ENCODE measurements at regions not wholly inside any gene's neighbourhood (a gene's known extent, or its start where the extent isn't known, plus 50 kb on each side); places are given as distances from the start of the nearest gene placed in this dataset.

GRCh38 chr2:118728984-118729383, 118.5 kb downstream of the EN1 start:
- H3K4me1 Mint-ChIP-seq: no peaks in the 10 kb centered on the region
- ATAC-seq (ENCODE audit: low read depth) (no peak), DNase-seq (ENCODE audit: low spot score in 2 of 2) (no peak)
- no peak overlapping the region for H3K27ac Mint-ChIP-seq
- H3K27me3 Mint-ChIP-seq: peaks cover 6% of the 10 kb centered on the region
- H3K36me3 Mint-ChIP-seq: no peaks in the 10 kb centered on the region
- H3K9me3 Mint-ChIP-seq: peaks cover 6% of the 10 kb centered on the region
- H3K4me3 Mint-ChIP-seq: no peak overlapping the region

- Mint-ChIP-seq H3K9me3 (peaks cover 6% of the 10 kb centered on the region), H3K27ac (no peak overlapping the region), H3K27me3 (peaks cover 4% of the 10 kb centered on the region), H3K36me3 (no peaks in the 10 kb centered on the region), H3K4me1 (no peaks in the 10 kb centered on the region), H3K4me3 (no peak overlapping the region)
- DNase-seq (ENCODE audit: low spot score in 2 of 2): no peak
- no peak for ATAC-seq (ENCODE audit: low read depth)
These were observed 120.6 kb downstream of the EN1 start for GRCh38 chr2:118726821-118727220.

GRCh38 chr2:118723394-118723793, 124.1 kb downstream of the EN1 start:
- Mint-ChIP-seq H3K4me1 (no peaks in the 10 kb centered on the region), H3K36me3 (no peaks in the 10 kb centered on the region), H3K27ac (no peak overlapping the region), H3K9me3 (peaks cover 5% of the 10 kb centered on the region), H3K27me3 (peaks cover 4% of the 10 kb centered on the region), H3K4me3 (no peak overlapping the region)
- ATAC-seq (ENCODE audit: low read depth) (no peak), DNase-seq (ENCODE audit: low spot score in 2 of 2) (no peak)

- no peak overlapping the region for H3K27ac Mint-ChIP-seq
- no peak for DNase-seq (ENCODE audit: low spot score in 2 of 2)
- peaks cover 5% of the 10 kb centered on the region for H3K9me3 Mint-ChIP-seq
- no peak overlapping the region for H3K4me3 Mint-ChIP-seq
- ATAC-seq (ENCODE audit: low read depth): no peak
- no peaks in the 10 kb centered on the region for H3K36me3 Mint-ChIP-seq
- peaks cover 4% of the 10 kb centered on the region for H3K27me3 Mint-ChIP-seq
- H3K4me1 Mint-ChIP-seq: no peaks in the 10 kb centered on the region
These were observed 124.5 kb downstream of the EN1 start for GRCh38 chr2:118722976-118723375.

- Mint-ChIP-seq H3K4me1 (no peaks in the 10 kb centered on the region), H3K27ac (no peak overlapping the region), H3K4me3 (no peak overlapping the region), H3K9me3 (peaks cover 1% of the 10 kb centered on the region), H3K27me3 (peaks cover 2% of the 10 kb centered on the region), H3K36me3 (no peaks in the 10 kb centered on the region)
- no peak for ATAC-seq (ENCODE audit: low read depth)
- no peak for DNase-seq (ENCODE audit: low spot score in 2 of 2)
These were observed 125.5 kb downstream of the EN1 start for GRCh38 chr2:118721817-118722551.

GRCh38 chr2:118720866-118721265, 126.6 kb downstream of the EN1 start:
- H3K36me3 Mint-ChIP-seq: no peaks in the 10 kb centered on the region
- ATAC-seq (ENCODE audit: low read depth) (no peak), DNase-seq (ENCODE audit: low spot score in 2 of 2) (no peak)
- H3K4me1 Mint-ChIP-seq: no peaks in the 10 kb centered on the region
- H3K27ac Mint-ChIP-seq: no peak overlapping the region
- H3K4me3 Mint-ChIP-seq: no peak overlapping the region
- peaks cover 1% of the 10 kb centered on the region for H3K9me3 Mint-ChIP-seq
- peaks cover 2% of the 10 kb centered on the region for H3K27me3 Mint-ChIP-seq

- Mint-ChIP-seq H3K9me3 (peaks cover 1% of the 10 kb centered on the region), H3K36me3 (no peaks in the 10 kb centered on the region), H3K27me3 (no peaks in the 10 kb centered on the region), H3K4me1 (no peaks in the 10 kb centered on the region), H3K4me3 (no peak overlapping the region), H3K27ac (no peak overlapping the region)
- ATAC-seq (ENCODE audit: low read depth) (no peak), DNase-seq (ENCODE audit: low spot score in 2 of 2) (no peak)
These were observed 128.5 kb downstream of the EN1 start for GRCh38 chr2:118718921-118719320.

- H3K4me3 Mint-ChIP-seq: no peak overlapping the region
- no peak overlapping the region for H3K27ac Mint-ChIP-seq
These were observed 131.3 kb downstream of the EN1 start for GRCh38 chr2:118716102-118716501.

GRCh38 chr2:118714118-118714517, 133.3 kb downstream of the EN1 start:
- DNase-seq (ENCODE audit: low spot score in 2 of 2) (no peak), ATAC-seq (ENCODE audit: low read depth) (no peak)
- Mint-ChIP-seq H3K36me3 (no peaks in the 10 kb centered on the region), H3K27ac (no peak overlapping the region), H3K27me3 (no peaks in the 10 kb centered on the region), H3K4me1 (no peaks in the 10 kb centered on the region), H3K4me3 (no peak overlapping the region), H3K9me3 (peaks cover 3% of the 10 kb centered on the region)

More at GRCh38 chr2:118716102-118716501, 131.3 kb downstream of the EN1 start:
- DNase-seq (ENCODE audit: low spot score in 2 of 2) (no peak), ATAC-seq (ENCODE audit: low read depth) (no peak)
- Mint-ChIP-seq H3K36me3 (no peaks in the 10 kb centered on the region), H3K9me3 (peaks cover 1% of the 10 kb centered on the region), H3K4me1 (no peaks in the 10 kb centered on the region), H3K27me3 (no peaks in the 10 kb centered on the region)

- H3K9me3 Mint-ChIP-seq: peaks cover 3% of the 10 kb centered on the region
- H3K4me1 Mint-ChIP-seq: no peaks in the 10 kb centered on the region
- ATAC-seq (ENCODE audit: low read depth) (no peak), DNase-seq (ENCODE audit: low spot score in 2 of 2) (no peak)
- no peak overlapping the region for H3K4me3 Mint-ChIP-seq
- H3K27me3 Mint-ChIP-seq: no peaks in the 10 kb centered on the region
- H3K27ac Mint-ChIP-seq: no peak overlapping the region
- no peaks in the 10 kb centered on the region for H3K36me3 Mint-ChIP-seq
These were observed 135.8 kb downstream of the EN1 start for GRCh38 chr2:118711603-118712002.

- no peak for ATAC-seq (ENCODE audit: low read depth)
- Mint-ChIP-seq H3K4me1 (no peaks in the 10 kb centered on the region), H3K36me3 (no peaks in the 10 kb centered on the region), H3K27ac (no peak overlapping the region), H3K27me3 (peaks cover 1% of the 10 kb centered on the region), H3K4me3 (no peak overlapping the region), H3K9me3 (peaks cover 3% of the 10 kb centered on the region)
- no peak for DNase-seq (ENCODE audit: low spot score in 2 of 2)
These were observed 137.0 kb downstream of the EN1 start for GRCh38 chr2:118710481-118710880.

GRCh38 chr2:118709786-118710185, 137.7 kb downstream of the EN1 start:
- H3K27ac Mint-ChIP-seq: no peak overlapping the region
- ATAC-seq (ENCODE audit: low read depth) (no peak), DNase-seq (ENCODE audit: low spot score in 2 of 2) (no peak)
- H3K4me1 Mint-ChIP-seq: no peaks in the 10 kb centered on the region
- no peaks in the 10 kb centered on the region for H3K36me3 Mint-ChIP-seq
- H3K27me3 Mint-ChIP-seq: peaks cover 3% of the 10 kb centered on the region
- no peak overlapping the region for H3K4me3 Mint-ChIP-seq
- peaks cover 3% of the 10 kb centered on the region for H3K9me3 Mint-ChIP-seq

GRCh38 chr2:118706844-118707243, 140.6 kb downstream of the EN1 start:
- Mint-ChIP-seq H3K27me3 (peaks cover 3% of the 10 kb centered on the region), H3K27ac (no peak overlapping the region), H3K9me3 (peaks cover 6% of the 10 kb centered on the region), H3K4me3 (no peak overlapping the region), H3K4me1 (no peaks in the 10 kb centered on the region), H3K36me3 (no peaks in the 10 kb centered on the region)
- ATAC-seq (ENCODE audit: low read depth): no peak
- no peak for DNase-seq (ENCODE audit: low spot score in 2 of 2)

- no peak overlapping the region for H3K4me3 Mint-ChIP-seq
- H3K27ac Mint-ChIP-seq: no peak overlapping the region
- ATAC-seq (ENCODE audit: low read depth) (no peak), DNase-seq (ENCODE audit: low spot score in 2 of 2) (no peak)
- no peaks in the 10 kb centered on the region for H3K36me3 Mint-ChIP-seq
- H3K9me3 Mint-ChIP-seq: peaks cover 6% of the 10 kb centered on the region
- no peaks in the 10 kb centered on the region for H3K4me1 Mint-ChIP-seq
- peaks cover 3% of the 10 kb centered on the region for H3K27me3 Mint-ChIP-seq
These were observed 141.1 kb downstream of the EN1 start for GRCh38 chr2:118706371-118706770.

- Mint-ChIP-seq H3K4me1 (no peaks in the 10 kb centered on the region), H3K9me3 (peaks cover 4% of the 10 kb centered on the region), H3K27me3 (peaks cover 3% of the 10 kb centered on the region), H3K4me3 (no peak overlapping the region), H3K36me3 (no peaks in the 10 kb centered on the region), H3K27ac (no peak overlapping the region)
- ATAC-seq (ENCODE audit: low read depth) (no peak), DNase-seq (ENCODE audit: low spot score in 2 of 2) (no peak)
These were observed 142.4 kb downstream of the EN1 start for GRCh38 chr2:118705032-118705431.

Measured in memory B cell (primary cell).